Adrenal gland (tissue), 5 donors: ENCODE measurements at regions not wholly inside any gene's neighbourhood (a gene's known extent, or its start where the extent isn't known, plus 50 kb on each side); places are given as distances from the start of the nearest gene placed in this dataset.

Source experiments
- POLR2A ChIP-seq, 2 donors: fragments of 450-650 bp; IDR thresholded peaks; one replicate each; pipeline ENCODE4 v1.6.1; 2017; ENCODE audit warnings: antibody characterized with exemption in 2 of 2, mild to moderate bottlenecking in 2 of 2, moderate library complexity in 1 of 2
- TF ChIP-seq, protein P1 (sequence below), 6 experiments: fragments of 450-650 bp in 4 of 6; fragments of 200-600 bp in 2 of 6; sonication (generic) in 1 of 6; IDR thresholded peaks; 1 replicate in 5 of 6; 2 replicates in 1 of 6; pipeline versions ENCODE4 v1.5.1 to v1.8.0; 2016 to 2021; ENCODE audit warnings: antibody characterized with exemption in 6 of 6, mild to moderate bottlenecking in 2 of 6, moderate library complexity in 1 of 6
- donor health status: DM: no; HTN: no; CAD: no.

GRCh38 chr1:24995140-24995539 lies 65.1 kb upstream of the RUNX3 start:
- no peak for TF ChIP-seq POLR2A (IDR thresholded peaks at IDR 0.05)
- TF ChIP-seq, protein P1, sequence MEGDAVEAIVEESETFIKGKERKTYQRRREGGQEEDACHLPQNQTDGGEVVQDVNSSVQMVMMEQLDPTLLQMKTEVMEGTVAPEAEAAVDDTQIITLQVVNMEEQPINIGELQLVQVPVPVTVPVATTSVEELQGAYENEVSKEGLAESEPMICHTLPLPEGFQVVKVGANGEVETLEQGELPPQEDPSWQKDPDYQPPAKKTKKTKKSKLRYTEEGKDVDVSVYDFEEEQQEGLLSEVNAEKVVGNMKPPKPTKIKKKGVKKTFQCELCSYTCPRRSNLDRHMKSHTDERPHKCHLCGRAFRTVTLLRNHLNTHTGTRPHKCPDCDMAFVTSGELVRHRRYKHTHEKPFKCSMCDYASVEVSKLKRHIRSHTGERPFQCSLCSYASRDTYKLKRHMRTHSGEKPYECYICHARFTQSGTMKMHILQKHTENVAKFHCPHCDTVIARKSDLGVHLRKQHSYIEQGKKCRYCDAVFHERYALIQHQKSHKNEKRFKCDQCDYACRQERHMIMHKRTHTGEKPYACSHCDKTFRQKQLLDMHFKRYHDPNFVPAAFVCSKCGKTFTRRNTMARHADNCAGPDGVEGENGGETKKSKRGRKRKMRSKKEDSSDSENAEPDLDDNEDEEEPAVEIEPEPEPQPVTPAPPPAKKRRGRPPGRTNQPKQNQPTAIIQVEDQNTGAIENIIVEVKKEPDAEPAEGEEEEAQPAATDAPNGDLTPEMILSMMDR (IDR thresholded peaks at IDR 0.05) = no peak
